Renal cortex interstitium (tissue), 11 donors: ENCODE measurements at regions not wholly inside any gene's neighbourhood (a gene's known extent, or its start where the extent isn't known, plus 50 kb on each side); places are given as distances from the start of the nearest gene placed in this dataset.
A peak's percentile ranks its signal among the peaks of the same experiment; 100 is the strongest.

Experiments used
- DNase-seq, 11 donors: peaks; one replicate each; pipeline ENCODE4 v3.0.0-alpha.2; 2013; ENCODE audit warnings: low read depth in 9 of 11, low spot score in 4 of 11; ENCODE audit errors: extremely low read depth in 1 of 11

DNA sequence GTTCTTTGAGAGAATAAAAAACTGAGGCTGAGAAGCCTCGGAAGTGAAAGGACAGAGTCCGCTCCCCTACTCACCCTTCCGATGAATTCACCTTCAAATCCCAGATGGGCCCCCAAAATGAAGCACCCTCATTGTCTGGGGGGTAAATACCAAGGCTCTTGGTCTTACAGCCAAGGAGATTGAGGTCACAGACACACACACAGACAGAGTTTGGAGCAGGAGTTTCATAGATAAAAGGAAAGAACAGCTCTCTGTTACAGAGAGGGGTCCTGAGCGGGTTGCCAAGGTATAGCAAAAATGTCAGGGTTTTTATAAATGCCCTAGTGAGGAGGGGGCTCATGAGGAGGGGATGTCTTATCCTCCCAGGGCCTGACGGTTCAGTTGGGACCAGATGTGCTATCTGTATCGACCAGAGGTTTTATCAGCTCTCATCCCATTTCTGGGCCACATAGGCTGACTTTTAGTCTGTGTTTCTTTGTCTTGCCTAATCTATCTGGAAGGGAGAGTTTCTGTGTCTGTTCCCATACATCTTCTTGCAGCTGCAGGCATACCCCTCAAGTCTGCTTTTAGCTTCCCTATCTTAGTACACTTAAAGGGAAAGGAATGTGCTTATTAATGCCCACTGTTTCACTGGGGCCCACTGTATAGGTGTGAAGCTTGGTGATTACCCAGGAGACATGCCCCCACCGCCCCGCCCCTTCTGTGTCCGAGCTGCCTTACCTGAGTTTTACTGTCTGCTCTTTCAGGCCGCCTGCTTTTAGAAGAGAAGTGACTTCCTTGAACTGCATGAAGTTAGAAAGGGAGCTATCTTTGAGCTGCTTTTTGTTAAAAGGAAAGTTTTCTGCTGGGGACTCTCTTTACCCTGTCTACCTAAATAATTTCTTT is 66.8 kb upstream of the ATP11B start:
- DNase-seq: no peak

DNA sequence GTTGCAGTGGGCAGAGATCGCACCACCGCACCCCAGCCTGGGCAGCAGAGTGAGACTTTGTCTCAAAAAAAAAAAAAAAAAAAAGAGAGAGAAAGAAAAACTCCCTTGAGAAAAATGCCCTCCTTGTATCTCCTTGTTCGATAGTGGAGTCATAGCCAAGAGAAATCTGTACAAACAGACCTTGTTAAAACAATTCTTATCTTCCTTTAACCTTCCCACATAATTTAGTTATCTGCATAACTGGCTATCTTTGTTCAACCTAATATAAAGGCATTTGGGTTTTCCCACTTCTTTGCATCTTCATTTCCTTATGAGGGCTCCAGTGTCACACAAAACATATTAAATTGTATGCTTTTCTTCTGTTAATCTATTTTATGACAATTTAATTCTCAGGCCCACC is 65.1 kb upstream of the ATP11B start:
- DNase-seq: no peak

- DNase-seq: no peak
These were observed 63.2 kb upstream of the ATP11B start for GRCh38 chr3:182729903-182730674.

DNA sequence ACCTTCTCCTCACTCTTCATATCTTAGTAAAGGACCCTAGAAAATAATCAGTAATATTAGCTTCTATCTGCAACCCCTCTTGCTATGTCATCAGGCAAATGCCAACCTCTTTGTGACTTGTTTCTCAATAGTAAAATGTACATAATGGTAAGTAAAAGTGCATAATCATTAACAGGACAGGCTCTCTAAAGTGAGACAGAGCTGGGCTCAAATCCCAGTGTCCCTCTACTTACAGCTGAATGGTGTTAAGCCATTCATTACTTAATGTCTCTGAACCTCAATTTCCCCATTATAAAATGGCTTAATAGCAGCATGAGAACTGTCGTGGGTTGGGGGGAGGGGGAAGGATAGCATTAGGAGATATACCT is 62.6 kb upstream of the ATP11B start:
- DNase-seq: no peak

DNA sequence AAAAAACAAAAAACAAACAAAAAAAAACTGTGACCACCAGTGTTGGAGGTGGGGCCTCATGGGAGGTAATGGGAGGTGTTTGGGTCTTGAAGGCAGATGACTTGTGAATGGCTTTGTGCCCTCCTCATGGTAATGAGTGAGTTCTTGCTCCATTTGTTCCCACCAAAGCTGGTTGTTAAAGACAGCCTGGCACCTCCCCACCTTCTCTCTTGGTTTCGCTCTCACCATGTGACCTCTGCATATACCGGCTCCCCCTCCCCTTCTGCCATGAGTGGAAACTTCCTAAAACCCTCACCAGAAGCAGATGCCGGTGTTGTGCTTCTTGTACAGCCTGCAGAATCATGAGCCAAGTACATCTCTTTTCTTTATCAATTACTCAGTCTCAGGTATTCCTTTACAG is 61.5 kb upstream of the ATP11B start:
- no peak for DNase-seq

DNA sequence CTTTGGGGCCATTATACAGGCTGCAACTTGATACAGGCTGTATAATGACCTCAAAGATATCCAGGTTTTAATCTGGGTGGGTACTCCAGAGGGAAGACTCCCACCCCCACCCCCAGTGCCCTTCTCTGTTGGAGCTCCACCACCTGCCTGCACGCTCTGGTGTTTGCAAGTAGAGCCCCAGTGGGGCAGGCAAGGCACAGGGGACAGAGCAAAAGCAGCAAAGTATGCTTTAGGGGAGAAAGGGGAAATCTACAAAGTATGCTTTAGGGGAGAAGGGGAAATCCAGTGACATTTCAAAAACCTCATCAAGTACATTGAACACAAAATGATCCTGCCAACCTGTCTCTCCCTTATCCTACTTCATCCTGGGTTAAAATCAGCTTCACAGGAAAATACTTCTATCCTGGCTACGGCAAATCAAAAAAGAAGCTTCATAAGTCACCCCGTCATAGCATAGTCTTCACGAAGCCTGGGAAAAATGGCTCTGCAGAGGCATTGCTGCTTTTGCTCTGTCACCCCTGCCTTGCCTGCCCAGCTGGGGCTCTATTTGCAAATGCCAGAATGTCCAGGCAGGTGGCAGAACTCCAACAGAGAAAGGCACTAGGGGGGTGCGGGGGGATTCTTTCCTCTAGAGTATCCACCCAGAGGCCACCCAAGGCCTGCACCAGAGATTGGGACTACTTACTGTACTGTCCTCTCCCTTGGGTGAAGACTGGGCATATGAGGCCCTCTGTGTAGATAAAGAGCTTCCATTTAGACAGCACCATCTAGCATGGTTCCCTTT is 60.9 kb upstream of the ATP11B start:
- DNase-seq: no peak

DNA sequence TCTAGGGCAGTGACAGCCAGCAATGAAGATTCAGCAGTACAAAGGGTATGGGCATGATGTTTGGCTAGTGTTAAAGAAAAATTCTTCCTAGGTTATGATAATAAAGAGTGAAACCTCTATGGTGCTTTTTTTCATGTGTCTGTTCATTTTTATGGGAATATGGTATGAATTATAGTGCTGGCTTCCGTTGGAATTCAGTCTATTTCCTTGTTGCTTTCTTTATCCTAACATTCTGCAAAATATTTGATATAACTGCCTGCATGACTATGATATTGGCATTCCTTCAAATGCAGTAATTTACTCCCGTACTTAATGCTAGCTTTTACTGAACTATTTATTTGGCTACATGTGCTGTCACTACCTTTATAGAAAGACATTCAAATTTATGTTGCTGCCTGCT is 57.6 kb upstream of the ATP11B start:
- no peak for DNase-seq

DNA sequence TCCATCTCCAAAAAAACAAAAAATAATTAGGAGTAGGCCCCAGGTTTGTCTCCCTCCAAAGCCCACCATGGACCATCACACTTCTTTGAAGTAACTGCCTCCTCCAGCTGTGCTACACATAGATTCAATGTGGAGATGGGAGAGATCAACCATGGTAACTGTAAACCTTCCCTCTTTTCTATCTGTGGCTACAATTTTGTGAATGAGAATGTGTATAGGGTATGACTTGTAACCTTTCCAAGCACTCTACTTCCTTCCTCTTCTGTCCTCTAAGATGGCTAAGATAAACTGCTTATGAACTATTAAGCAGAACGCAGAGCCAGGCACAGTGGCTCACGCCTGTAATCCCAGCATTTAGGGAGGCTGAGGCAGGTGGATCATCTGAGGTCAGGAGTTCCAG is 55.5 kb upstream of the ATP11B start:
- DNase-seq: no peak

GRCh38 chr3:182738583-182739411 is 54.5 kb upstream of the ATP11B start:
- no peak for DNase-seq

- peak in 1 of 11 donors; percentile 58 for DNase-seq
These were observed 53.7 kb upstream of the ATP11B start for GRCh38 chr3:182739619-182740018.

- peak in 2 of 11 donors; percentile 48 to 51 for DNase-seq
These were observed 52.6 kb upstream of the ATP11B start for GRCh38 chr3:182740710-182741109.

DNA sequence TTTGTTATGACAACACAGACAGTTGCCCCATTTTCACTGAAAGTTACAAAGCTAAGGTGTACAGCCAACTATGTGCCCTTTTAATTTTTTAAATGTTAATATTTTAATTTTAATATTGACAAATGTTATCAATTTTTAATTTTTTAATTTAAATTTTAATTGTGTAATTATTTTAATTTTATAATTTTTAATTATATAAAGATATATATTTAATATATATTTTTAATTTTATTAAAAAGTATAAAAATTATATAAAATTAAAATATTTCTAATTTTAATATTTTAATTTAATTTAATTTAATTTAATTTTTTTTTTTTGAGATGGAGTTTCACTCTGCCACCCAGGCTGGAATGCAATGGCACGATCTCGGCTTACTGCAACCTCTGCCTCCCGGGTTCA is 52.1 kb upstream of the ATP11B start:
- no peak for DNase-seq
